H1 (cell line): ENCODE measurements at regions not wholly inside any gene's neighbourhood (a gene's known extent, or its start where the extent isn't known, plus 50 kb on each side); places are given as distances from the start of the nearest gene placed in this dataset.

Experiments
- CTCF ChIA-PET: fragments of 300-600 bp; sonication (Branson Sonifier 250); formaldehyde crosslinking; loops from one replicate; lab custom pipeline; 2021; ENCODE audit not compliant: partially characterized antibody; lab: Charles Lee
- POLR2A ChIA-PET: fragments of 300-600 bp; sonication (Branson Sonifier 250); formaldehyde crosslinking; loops from one replicate; lab custom pipeline; 2021; ENCODE audit warnings: inconsistent platforms; ENCODE audit not compliant: partially characterized antibody; lab: Charles Lee
- DNase-seq, 2 experiments: peaks; one replicate each; pipeline versions ENCODE4 v3.0.0 to v3.0.0-alpha.2; 2010 to 2022; ENCODE audit warnings: low spot score in 2 of 2, low read depth in 1 of 2, mixed read lengths in 1 of 2
- FAIRE-seq: peaks from 2 replicates; lab custom pipeline; 2011; peaks lifted over from hg19 to GRCh38; lab: Jason Lieb, UNC
- H2AFZ ChIP-seq: 2 replicates; pipeline ENCODE4 v1.8.1; 2012; ENCODE audit warnings: low read length, inconsistent platforms
- H2AK5ac ChIP-seq: 2 replicates; pipeline ENCODE4 v1.6.1; 2013; ENCODE audit warnings: low read depth, low read length
- H2BK120ac ChIP-seq: replicated peaks from 2 replicates; pipeline ENCODE3; 2013; ENCODE audit warnings: low read depth, low read length, inconsistent platforms
- H2BK12ac ChIP-seq: 2 replicates; pipeline ENCODE4 v1.6.1; 2013; ENCODE audit warnings: low read depth, low read length
- H2BK15ac ChIP-seq: 2 replicates; pipeline ENCODE4 v1.6.1; 2013; ENCODE audit warnings: low read length
- H2BK20ac ChIP-seq: 2 replicates; pipeline ENCODE4 v1.6.1; 2013; ENCODE audit warnings: low read length
- H2BK5ac ChIP-seq: 2 replicates; pipeline ENCODE4 v1.6.1; 2013; ENCODE audit warnings: low read depth, low read length
- H3K14ac ChIP-seq: 2 replicates; pipeline ENCODE4 v1.6.1; 2013; ENCODE audit warnings: inconsistent platforms; ENCODE audit not compliant: insufficient read length
- H3K18ac ChIP-seq: 2 replicates; pipeline ENCODE4 v1.6.1; 2013; ENCODE audit warnings: low read length; ENCODE audit errors: extremely low read depth
- H3K23ac ChIP-seq: 2 replicates; pipeline ENCODE4 v1.6.1; 2013; ENCODE audit warnings: inconsistent platforms; ENCODE audit not compliant: insufficient read length
- H3K23me2 ChIP-seq: 2 replicates; pipeline ENCODE4 v1.6.1; 2013; ENCODE audit warnings: low read depth, low read length
- H3K27ac ChIP-seq: 2 replicates; pipeline ENCODE4 v1.6.1; 2011; ENCODE audit warnings: low read depth, low read length, inconsistent platforms
- H3K27me3 ChIP-seq, 4 experiments: replicated peaks in 1 of 4; 1 replicate in 1 of 4; 2 replicates in 3 of 4; pipeline versions ENCODE4 v1.6.1 to v1.8.1; 2011 to 2013; ENCODE audit warnings: low read length in 3 of 4, mild to moderate bottlenecking in 3 of 4, inconsistent platforms in 2 of 4, mixed read lengths in 2 of 4, moderate library complexity in 1 of 4; ENCODE audit not compliant: control insufficient read depth in 3 of 4, insufficient read depth in 3 of 4; ENCODE audit errors: extremely low read depth in 1 of 4
- H3K36me3 ChIP-seq, 4 experiments: 2 replicates each; pipeline versions ENCODE4 v1.6.1 to v1.8.1; 2011 to 2013; ENCODE audit warnings: mild to moderate bottlenecking in 4 of 4, low read length in 3 of 4, moderate library complexity in 2 of 4, control low read depth in 1 of 4, inconsistent platforms in 1 of 4; ENCODE audit not compliant: insufficient read depth in 4 of 4, control insufficient read depth in 2 of 4
- H3K4ac ChIP-seq: replicated peaks from 2 replicates; pipeline ENCODE3; 2013; ENCODE audit warnings: low read length, low read depth, mixed read lengths, inconsistent platforms; ENCODE audit not compliant: insufficient read length
- H3K4me1 ChIP-seq, 4 experiments: replicated peaks in 1 of 4; 1 replicate in 1 of 4; 2 replicates in 3 of 4; pipeline versions ENCODE4 v1.6.1 to v1.8.1; 2011 to 2013; ENCODE audit warnings: low read length in 3 of 4, inconsistent platforms in 2 of 4, mixed read lengths in 1 of 4; ENCODE audit not compliant: insufficient read depth in 4 of 4, control insufficient read depth in 3 of 4
- H3K4me2 ChIP-seq, 2 experiments: 2 replicates each; pipeline versions ENCODE4 v1.6.1 to v1.8.1; 2011 to 2013; ENCODE audit warnings: low read depth in 2 of 2, low read length in 2 of 2, control low read depth in 1 of 2, inconsistent platforms in 1 of 2, mild to moderate bottlenecking in 1 of 2; ENCODE audit not compliant: insufficient read depth in 1 of 2
- H3K4me3 ChIP-seq, 4 experiments: fragments of 200-600, 300-600 bp in 1 of 4; sonication (generic), shearing (Covaris generic), sonication (Bioruptor Twin) in 1 of 4; 2 replicates each; pipeline versions ENCODE4 v1.5.1 to v1.8.1; 2011 to 2016; ENCODE audit warnings: low read length in 4 of 4, low read depth in 3 of 4, control low read depth in 2 of 4, inconsistent platforms in 2 of 4, mild to moderate bottlenecking in 2 of 4, mixed read lengths in 1 of 4, moderate library complexity in 1 of 4; ENCODE audit not compliant: insufficient read depth in 2 of 4; ENCODE audit errors: extremely low read depth in 1 of 4
- H3K56ac ChIP-seq: replicated peaks from 2 replicates; pipeline ENCODE3; 2013; ENCODE audit warnings: low read depth, mild to moderate bottlenecking, mixed read lengths, low read length, inconsistent platforms; ENCODE audit not compliant: insufficient read length
- H3K79me1 ChIP-seq: 2 replicates; pipeline ENCODE4 v1.6.1; 2013; ENCODE audit warnings: low read depth, low read length, control low read depth
- H3K79me2 ChIP-seq, 2 experiments: 2 replicates each; pipeline versions ENCODE4 v1.6.1 to v1.8.1; 2012 to 2013; ENCODE audit warnings: low read length in 2 of 2, mild to moderate bottlenecking in 2 of 2, inconsistent platforms in 1 of 2; ENCODE audit not compliant: insufficient read depth in 2 of 2, control insufficient read depth in 1 of 2
- H3K9ac ChIP-seq, 4 experiments: replicated peaks in 1 of 4; 1 replicate in 1 of 4; 2 replicates in 3 of 4; pipeline versions ENCODE4 v1.6.1 to v1.8.1; 2011 to 2013; ENCODE audit warnings: low read depth in 3 of 4, low read length in 3 of 4, control low read depth in 2 of 4, mild to moderate bottlenecking in 2 of 4, moderate library complexity in 2 of 4, inconsistent platforms in 1 of 4; ENCODE audit errors: extremely low read depth in 1 of 4
- H3K9me3 ChIP-seq, 2 experiments: 2 replicates each; pipeline versions ENCODE4 v1.6.1 to v1.8.1; 2012 to 2013; ENCODE audit warnings: mild to moderate bottlenecking in 2 of 2, moderate library complexity in 2 of 2, control low read depth in 1 of 2, inconsistent platforms in 1 of 2, low read depth in 1 of 2, low read length in 1 of 2, mixed read lengths in 1 of 2; ENCODE audit not compliant: insufficient read depth in 2 of 2
- H4K20me1 ChIP-seq, 2 experiments: replicated peaks in 1 of 2; 2 replicates each; pipeline versions ENCODE3 to v1.8.1; 2011 to 2013; ENCODE audit warnings: inconsistent platforms in 2 of 2, low read length in 2 of 2, mild to moderate bottlenecking in 1 of 2; ENCODE audit not compliant: insufficient read depth in 2 of 2, control insufficient read depth in 1 of 2
- H4K5ac ChIP-seq: 2 replicates; pipeline ENCODE4 v1.6.1; 2013; ENCODE audit warnings: low read length, low read depth, mixed read lengths, inconsistent platforms; ENCODE audit not compliant: insufficient read length
- H4K8ac ChIP-seq: 2 replicates; pipeline ENCODE4 v1.8.0; 2013; ENCODE audit warnings: mild to moderate bottlenecking, moderate library complexity, low read length, inconsistent platforms; ENCODE audit not compliant: insufficient read depth; ENCODE audit errors: extremely low read depth
- H4K91ac ChIP-seq: replicated peaks from 2 replicates; pipeline ENCODE3; 2013; ENCODE audit warnings: low read length, mixed read lengths, inconsistent platforms; ENCODE audit not compliant: insufficient read length
- BRCA1 ChIP-seq: IDR thresholded peaks from 2 replicates; pipeline ENCODE4 v1.6.1; 2012; ENCODE audit warnings: low read depth, low read length, improper control_type of control experiment
- HDAC2 ChIP-seq, 2 experiments: fragments of 300-600 bp in 1 of 2; sonication (generic) in 1 of 2; IDR thresholded peaks; 2 replicates each; pipeline ENCODE4 v1.6.1; 2011 to 2012; ENCODE audit warnings: low read depth in 2 of 2, low read length in 2 of 2, mild to moderate bottlenecking in 2 of 2, moderate library complexity in 2 of 2, borderline replicate concordance in 1 of 2, inconsistent platforms in 1 of 2
- JUND ChIP-seq: IDR thresholded peaks from 2 replicates; pipeline ENCODE4 v1.6.1; 2011; ENCODE audit warnings: mild to moderate bottlenecking, improper control_type of control experiment, low read length
- POLR2AphosphoS5 ChIP-seq: IDR thresholded peaks from 2 replicates; pipeline ENCODE4 v1.6.1; 2011; ENCODE audit warnings: low read depth, low read length
- TCF12 ChIP-seq: IDR thresholded peaks from 2 replicates; pipeline ENCODE4 v1.6.1; 2011; ENCODE audit warnings: low read depth, mild to moderate bottlenecking, low read length
- TEAD4 ChIP-seq: IDR thresholded peaks from 2 replicates; pipeline ENCODE4 v1.6.1; 2012; ENCODE audit warnings: low read depth, low read length, inconsistent platforms, mixed read lengths
- WGBS, 2 experiments: shearing (Covaris generic) in 1 of 2; methylation state at CpG; one replicate each; pipeline versions ENCODE4 v1.1.6 to v1.1.7; 2013 to 2015; ENCODE audit warnings: low lambda C conversion rate in 2 of 2, mixed read lengths in 2 of 2, inconsistent platforms in 1 of 2, low coverage in 1 of 2, missing lambda C conversion rate in 1 of 2; ENCODE audit not compliant: insufficient replicate concordance in 2 of 2, insufficient coverage in 1 of 2, insufficient read length in 1 of 2; ENCODE audit errors: extremely low coverage in 1 of 2, missing lambda C conversion rate in 1 of 2; 5-methylcytosine and 5-hydroxymethylcytosine counted together
- TF ChIP-seq, protein P1 (sequence below), 3 experiments: IDR thresholded peaks; 1 replicate in 2 of 3; 2 replicates in 1 of 3; pipeline versions ENCODE4 v1.5.1 to v1.6.1; 2011; ENCODE audit warnings: low read length in 3 of 3, mild to moderate bottlenecking in 3 of 3, inconsistent platforms in 2 of 3, low read depth in 1 of 3, moderate library complexity in 1 of 3; ENCODE audit not compliant: insufficient read depth in 1 of 3; ENCODE audit errors: control extremely low read depth in 1 of 3

GRCh38 chr4:123530357-123530756, 133.8 kb downstream of the SPRY1 start:
- H3K9ac ChIP-seq: no peak overlapping the region
- no peak overlapping the region for H3K56ac ChIP-seq
- H3K4me2 ChIP-seq: no peak overlapping the region
- FAIRE-seq (no peak), DNase-seq (no peak)
- no peak overlapping the region for H2AK5ac ChIP-seq
- H3K14ac ChIP-seq: no peak overlapping the region
- H2BK20ac ChIP-seq: no peak overlapping the region
- H2BK5ac ChIP-seq: no peak overlapping the region
- H2AFZ ChIP-seq: no peak overlapping the region
- 93% methylated on average over 3 of the region's 3 CpGs; no CpG with 5 or more reads in 1 of the 2 experiments for WGBS, 2 experiments
- no peaks in the 10 kb centered on the region for H3K9me3 ChIP-seq
- H2BK12ac ChIP-seq: no peak overlapping the region
- no peak overlapping the region for H3K27ac ChIP-seq
- H3K79me1 ChIP-seq: no peaks in the 10 kb centered on the region
- H4K20me1 ChIP-seq: no peaks in the 10 kb centered on the region
- no peaks in the 10 kb centered on the region for H3K79me2 ChIP-seq
- no peaks in the 10 kb centered on the region for H3K4me1 ChIP-seq
- H3K18ac ChIP-seq: no peak overlapping the region
- H2BK120ac ChIP-seq: no peak overlapping the region
- POLR2A ChIA-PET: no interaction called here
- H3K4ac ChIP-seq: no peak overlapping the region
- no peak overlapping the region for H2BK15ac ChIP-seq
- no peak overlapping the region for H3K4me3 ChIP-seq
- no peak overlapping the region for H3K23ac ChIP-seq
- no peaks in the 10 kb centered on the region for H3K27me3 ChIP-seq
- no peak overlapping the region for H4K5ac ChIP-seq
- H4K8ac ChIP-seq: no peak overlapping the region
- CTCF ChIA-PET: interaction anchor here (0.6 to 2.2 kb wide), 3 partner anchors 12 to 459 kb away, joined by 3 to 10 read pairs (median 4); no protein-coding TSS in a partner anchor
- no peaks in the 10 kb centered on the region; the same call in 1 of the 2 replicates for H3K23me2 ChIP-seq
- no peaks in the 10 kb centered on the region for H3K36me3 ChIP-seq
- no peak overlapping the region for H4K91ac ChIP-seq
- TF ChIP-seq POLR2AphosphoS5 (no peak), TCF12 (no peak), HDAC2 (IDR thresholded peaks at IDR 0.05; ENCODE audit: borderline replicate concordance in 1 of 2, low read depth in 2 of 2, low read length in 2 of 2) (no peak), TEAD4 (no peak), BRCA1 (no peak), JUND (no peak)
- TF ChIP-seq, protein P1, sequence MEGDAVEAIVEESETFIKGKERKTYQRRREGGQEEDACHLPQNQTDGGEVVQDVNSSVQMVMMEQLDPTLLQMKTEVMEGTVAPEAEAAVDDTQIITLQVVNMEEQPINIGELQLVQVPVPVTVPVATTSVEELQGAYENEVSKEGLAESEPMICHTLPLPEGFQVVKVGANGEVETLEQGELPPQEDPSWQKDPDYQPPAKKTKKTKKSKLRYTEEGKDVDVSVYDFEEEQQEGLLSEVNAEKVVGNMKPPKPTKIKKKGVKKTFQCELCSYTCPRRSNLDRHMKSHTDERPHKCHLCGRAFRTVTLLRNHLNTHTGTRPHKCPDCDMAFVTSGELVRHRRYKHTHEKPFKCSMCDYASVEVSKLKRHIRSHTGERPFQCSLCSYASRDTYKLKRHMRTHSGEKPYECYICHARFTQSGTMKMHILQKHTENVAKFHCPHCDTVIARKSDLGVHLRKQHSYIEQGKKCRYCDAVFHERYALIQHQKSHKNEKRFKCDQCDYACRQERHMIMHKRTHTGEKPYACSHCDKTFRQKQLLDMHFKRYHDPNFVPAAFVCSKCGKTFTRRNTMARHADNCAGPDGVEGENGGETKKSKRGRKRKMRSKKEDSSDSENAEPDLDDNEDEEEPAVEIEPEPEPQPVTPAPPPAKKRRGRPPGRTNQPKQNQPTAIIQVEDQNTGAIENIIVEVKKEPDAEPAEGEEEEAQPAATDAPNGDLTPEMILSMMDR (IDR thresholded peaks at IDR 0.05; ENCODE audit: control extremely low read depth in 1 of 3, insufficient read depth in 1 of 3, low read depth in 1 of 3, low read length in 3 of 3): no peak
